HCT116 (cell line): ENCODE measurements at regions not wholly inside any gene's neighbourhood (a gene's known extent, or its start where the extent isn't known, plus 50 kb on each side); places are given as distances from the start of the nearest gene placed in this dataset.

Experiments used
- ATAC-seq: fragments of 200-7000 bp; cut with Tn5 transposase; 2 replicates; pipeline ENCODE4 v1.9.1; 2020; ENCODE audit warnings: mild to moderate bottlenecking, moderate library complexity
- BruUV-seq: library from RNA; stranded (reverse); fragments of 400-500 nt; replicated peaks from 2 replicates; lab custom pipeline; 2021; lab: Mats Ljungman, UMichigan
- CTCF ChIA-PET: fragments of 300-600 bp; sonication (Branson Sonifier 250); formaldehyde crosslinking; loops from one replicate; lab custom pipeline; 2021; ENCODE audit warnings: antibody characterized with exemption; lab: Charles Lee
- POLR2A ChIA-PET: fragments of 300-600, 350-600 bp; sonication (Branson Sonifier 250); formaldehyde crosslinking; loops from one replicate; lab custom pipeline; 2021; ENCODE audit warnings: antibody characterized with exemption; lab: Charles Lee
- RAD21 ChIA-PET, 2 experiments: fragments of 300-600 bp; sonication (Branson Sonifier 250); formaldehyde crosslinking; loops; one replicate each; lab custom pipeline; 2023; ENCODE audit warnings: low total read pairs in 2 of 2; ENCODE audit not compliant: uncharacterized antibody in 2 of 2, unreplicated experiment in 2 of 2, low non-redundant PET in 1 of 2; lab: Charles Lee
- DNase-seq: peaks from one replicate; pipeline ENCODE4 v3.0.0-alpha.2; 2010; ENCODE audit warnings: low read depth, low spot score
- H2AFZ ChIP-seq: fragments of 200-600 bp; shearing (Covaris generic), sonication (generic); 2 replicates; pipeline ENCODE4 v1.6.1; 2017; ENCODE audit warnings: low read depth, mixed run types, mixed read lengths, antibody characterized with exemption, low read length; ENCODE audit not compliant: poor library complexity, severe bottlenecking
- H3K27ac ChIP-seq: 2 replicates; pipeline ENCODE4 v1.5.1; 2012; ENCODE audit warnings: low read depth, low read length
- H3K27me3 ChIP-seq: fragments of 200-600 bp; sonication (generic); 2 replicates; pipeline ENCODE4 v1.6.1; 2016; ENCODE audit warnings: mixed run types, low read length, mixed read lengths; ENCODE audit not compliant: insufficient read depth
- H3K36me3 ChIP-seq, 2 experiments: fragments of 200-500 bp in 1 of 2; fragments of 200-600 bp in 1 of 2; sonication (Bioruptor generic) in 1 of 2; sonication (generic) in 1 of 2; 2 replicates each; pipeline versions ENCODE4 v1.5.1 to v1.6.1; 2014 to 2016; ENCODE audit warnings: low read length in 2 of 2, inconsistent platforms in 1 of 2, mixed read lengths in 1 of 2, mixed run types in 1 of 2; ENCODE audit not compliant: insufficient read depth in 2 of 2, control insufficient read depth in 1 of 2
- H3K4me1 ChIP-seq, 2 experiments: fragments of 200-600 bp in 1 of 2; sonication (generic) in 1 of 2; 2 replicates each; pipeline versions ENCODE4 v1.5.1 to v1.6.1; 2012 to 2017; ENCODE audit warnings: low read length in 2 of 2, inconsistent platforms in 1 of 2, mild to moderate bottlenecking in 1 of 2, mixed read lengths in 1 of 2, mixed run types in 1 of 2, moderate library complexity in 1 of 2; ENCODE audit not compliant: insufficient read depth in 2 of 2, control insufficient read depth in 1 of 2
- H3K4me2 ChIP-seq: fragments of 200-600 bp; sonication (generic); 2 replicates; pipeline ENCODE4 v1.6.1; 2017; ENCODE audit warnings: mixed run types, low read length, mixed read lengths
- H3K4me3 ChIP-seq, 2 experiments: fragments of 200-600 bp in 1 of 2; sonication (generic) in 1 of 2; replicated peaks in 1 of 2; 2 replicates each; pipeline ENCODE4 v1.5.1; 2011 to 2016; ENCODE audit warnings: low read length in 2 of 2, control low read depth in 1 of 2, low read depth in 1 of 2, mild to moderate bottlenecking in 1 of 2, mixed read lengths in 1 of 2, mixed run types in 1 of 2
- H3K79me2 ChIP-seq: fragments of 200-600 bp; sonication (generic); 2 replicates; pipeline ENCODE4 v1.6.1; 2017; ENCODE audit warnings: mild to moderate bottlenecking, mixed run types, low read length, moderate library complexity, mixed read lengths; ENCODE audit not compliant: insufficient read depth
- H3K9ac ChIP-seq: fragments of 200-600 bp; sonication (generic); 2 replicates; pipeline ENCODE4 v1.6.1; 2016; ENCODE audit warnings: low read length, mixed read lengths
- H3K9me2 ChIP-seq: fragments of 200-600 bp; sonication (generic), shearing (Covaris generic); 2 replicates; pipeline ENCODE4 v1.6.1; 2017; ENCODE audit warnings: mixed run types, mild to moderate bottlenecking, moderate library complexity; ENCODE audit not compliant: insufficient read depth
- H3K9me3 ChIP-seq, 2 experiments: fragments of 200-500 bp in 1 of 2; fragments of 200-600 bp in 1 of 2; sonication (Bioruptor generic) in 1 of 2; sonication (generic) in 1 of 2; 2 replicates each; pipeline ENCODE4 v1.6.1; 2014 to 2017; ENCODE audit warnings: low read length in 2 of 2, mixed read lengths in 2 of 2, inconsistent platforms in 1 of 2, low read depth in 1 of 2, mild to moderate bottlenecking in 1 of 2, mixed run types in 1 of 2, moderate library complexity in 1 of 2; ENCODE audit not compliant: control insufficient read depth in 1 of 2, insufficient read depth in 1 of 2
- H4K20me1 ChIP-seq: fragments of 200-600 bp; sonication (generic), shearing (Covaris generic); 2 replicates; pipeline ENCODE4 v1.6.1; 2017; ENCODE audit warnings: mixed run types, mild to moderate bottlenecking, moderate library complexity; ENCODE audit not compliant: insufficient read depth
- ATF3 ChIP-seq: IDR thresholded peaks from 2 replicates; pipeline ENCODE4 v1.6.1; 2012
- CBX3 ChIP-seq: IDR thresholded peaks from 2 replicates; pipeline ENCODE4 v1.6.1; 2012; ENCODE audit warnings: low read depth
- EGR1 ChIP-seq: IDR thresholded peaks from 2 replicates; pipeline ENCODE4 v1.6.1; 2012; ENCODE audit warnings: low read depth
- ELF1 ChIP-seq: IDR thresholded peaks from 2 replicates; pipeline ENCODE4 v1.6.1; 2012; ENCODE audit warnings: low read depth, borderline replicate concordance
- EZH2phosphoT487 ChIP-seq: fragments of 200-600 bp; IDR thresholded peaks from 2 replicates; pipeline ENCODE4 v1.6.1; 2018; ENCODE audit warnings: antibody characterized with exemption, borderline replicate concordance
- FOSL1 ChIP-seq: IDR thresholded peaks from 2 replicates; pipeline ENCODE4 v1.6.1; 2012; ENCODE audit warnings: low read depth
- JUND ChIP-seq: IDR thresholded peaks from 2 replicates; pipeline ENCODE4 v1.6.1; 2012
- MAX ChIP-seq: IDR thresholded peaks from 2 replicates; pipeline ENCODE4 v1.6.1; 2012
- POLR2AphosphoS5 ChIP-seq: IDR thresholded peaks from 2 replicates; pipeline ENCODE4 v1.6.1; 2011; ENCODE audit warnings: mild to moderate bottlenecking, low read depth, low read length, moderate library complexity
- SIN3A ChIP-seq: IDR thresholded peaks from 2 replicates; pipeline ENCODE4 v1.6.1; 2012; ENCODE audit warnings: low read depth
- SP1 ChIP-seq: IDR thresholded peaks from 2 replicates; pipeline ENCODE4 v1.6.1; 2012; ENCODE audit warnings: low read depth
- SRF ChIP-seq: IDR thresholded peaks from 2 replicates; pipeline ENCODE4 v1.6.1; 2012; ENCODE audit warnings: low read depth
- TCF7L2 ChIP-seq: IDR thresholded peaks from 2 replicates; pipeline ENCODE4 v1.7.0; 2011; ENCODE audit warnings: borderline replicate concordance, inconsistent platforms; ENCODE audit not compliant: insufficient read depth, insufficient read length; ENCODE audit errors: extremely low read depth
- ZBTB33 ChIP-seq: IDR thresholded peaks from 2 replicates; pipeline ENCODE4 v1.6.1; 2011; ENCODE audit warnings: mild to moderate bottlenecking, low read length, moderate library complexity; ENCODE audit not compliant: insufficient replicate concordance; ENCODE audit errors: extremely low read depth
- ZFX ChIP-seq: fragments of 450-650 bp; IDR thresholded peaks from 2 replicates; pipeline ENCODE4 v1.6.1; 2017
- intact Hi-C: fragments of 100-400 bp; cut with micrococcal nuclease; formaldehyde crosslinking; loops from 2 replicates; pipeline ENCODE4 v1.10.0; 2022
- TF ChIP-seq, protein P1 (sequence below), 3 experiments: fragments of 200-600 bp in 1 of 3; sonication (generic) in 1 of 3; IDR thresholded peaks in 2 of 3; conservative IDR thresholded peaks in 1 of 3; 2 replicates each; pipeline ENCODE4 v1.5.1; 2012 to 2017; ENCODE audit warnings: low read depth in 2 of 3, low read length in 2 of 3, antibody characterized with exemption in 1 of 3, borderline replicate concordance in 1 of 3, control low read depth in 1 of 3, mild to moderate bottlenecking in 1 of 3, mixed read lengths in 1 of 3, mixed run types in 1 of 3, moderate library complexity in 1 of 3; ENCODE audit not compliant: insufficient read depth in 1 of 3

DNA sequence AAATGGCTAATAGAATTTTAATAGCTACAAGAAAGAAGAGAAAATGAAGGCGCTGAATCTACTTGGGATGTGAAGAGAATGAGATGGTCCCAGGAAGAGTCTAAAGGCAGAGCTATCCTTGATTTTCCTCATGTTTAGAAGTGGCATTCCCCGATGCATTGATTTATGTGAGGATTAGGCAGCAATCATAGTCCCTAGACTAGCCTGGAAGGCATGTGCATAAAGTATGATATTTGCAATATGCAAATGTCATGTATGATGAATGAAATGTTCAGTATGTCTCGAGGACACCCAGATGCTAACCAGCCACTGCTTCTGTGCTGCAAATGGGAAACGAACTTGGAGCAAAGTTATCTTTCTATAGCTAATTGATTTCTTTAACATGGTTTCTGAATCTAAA lies 641.5 kb upstream of the PLXNA2 start:
- no peaks in the 10 kb centered on the region for H3K27me3 ChIP-seq
- ATAC-seq, result no peak
- ChIA-PET POLR2A (no interaction called here), CTCF (no interaction called here), RAD21 (no interaction called here)
- no peaks in the 10 kb centered on the region for H3K36me3 ChIP-seq
- H3K4me3 ChIP-seq, result no peak overlapping the region
- H3K9me3 ChIP-seq, result no peaks in the 10 kb centered on the region
- H3K27ac ChIP-seq, result no peak overlapping the region
- H3K4me1 ChIP-seq, result no peaks in the 10 kb centered on the region
- no TSS peak for BruUV-seq
- no peaks in the 10 kb centered on the region for H4K20me1 ChIP-seq
- no peak overlapping the region for H3K4me2 ChIP-seq
- H2AFZ ChIP-seq, result no peak overlapping the region
- intact Hi-C loops, result no loop called here
- no peak for DNase-seq
- no peak overlapping the region for H3K9ac ChIP-seq
- no peaks in the 10 kb centered on the region for H3K9me2 ChIP-seq
- no peaks in the 10 kb centered on the region for H3K79me2 ChIP-seq
- TF ChIP-seq MAX, result no peak
- TF ChIP-seq SIN3A, result no peak
- TF ChIP-seq ATF3, result no peak
- no peak for TF ChIP-seq CBX3
- TF ChIP-seq ZFX, result no peak
- TF ChIP-seq EZH2phosphoT487, result no peak
- no peak for TF ChIP-seq EGR1
- TF ChIP-seq SRF, result no peak
- TF ChIP-seq FOSL1, result no peak
- no peak for TF ChIP-seq ZBTB33
- no peak for TF ChIP-seq POLR2AphosphoS5
- no peak for TF ChIP-seq ELF1
- TF ChIP-seq, protein P1, sequence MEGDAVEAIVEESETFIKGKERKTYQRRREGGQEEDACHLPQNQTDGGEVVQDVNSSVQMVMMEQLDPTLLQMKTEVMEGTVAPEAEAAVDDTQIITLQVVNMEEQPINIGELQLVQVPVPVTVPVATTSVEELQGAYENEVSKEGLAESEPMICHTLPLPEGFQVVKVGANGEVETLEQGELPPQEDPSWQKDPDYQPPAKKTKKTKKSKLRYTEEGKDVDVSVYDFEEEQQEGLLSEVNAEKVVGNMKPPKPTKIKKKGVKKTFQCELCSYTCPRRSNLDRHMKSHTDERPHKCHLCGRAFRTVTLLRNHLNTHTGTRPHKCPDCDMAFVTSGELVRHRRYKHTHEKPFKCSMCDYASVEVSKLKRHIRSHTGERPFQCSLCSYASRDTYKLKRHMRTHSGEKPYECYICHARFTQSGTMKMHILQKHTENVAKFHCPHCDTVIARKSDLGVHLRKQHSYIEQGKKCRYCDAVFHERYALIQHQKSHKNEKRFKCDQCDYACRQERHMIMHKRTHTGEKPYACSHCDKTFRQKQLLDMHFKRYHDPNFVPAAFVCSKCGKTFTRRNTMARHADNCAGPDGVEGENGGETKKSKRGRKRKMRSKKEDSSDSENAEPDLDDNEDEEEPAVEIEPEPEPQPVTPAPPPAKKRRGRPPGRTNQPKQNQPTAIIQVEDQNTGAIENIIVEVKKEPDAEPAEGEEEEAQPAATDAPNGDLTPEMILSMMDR (IDR thresholded peaks at IDR 0.05 in 2 of 3, conservative IDR thresholded peaks at IDR 0.05 in 1 of 3; ENCODE audit: borderline replicate concordance in 1 of 3, insufficient read depth in 1 of 3, low read depth in 2 of 3, low read length in 2 of 3), result no peak
- no peak for TF ChIP-seq SP1
- TF ChIP-seq TCF7L2, result no peak
- no peak for TF ChIP-seq JUND
